ENCODE measurements at regions not wholly inside any gene's neighbourhood (a gene's known extent, or its start where the extent isn't known, plus 50 kb on each side); places are given as distances from the start of the nearest gene placed in this dataset.

DNA sequence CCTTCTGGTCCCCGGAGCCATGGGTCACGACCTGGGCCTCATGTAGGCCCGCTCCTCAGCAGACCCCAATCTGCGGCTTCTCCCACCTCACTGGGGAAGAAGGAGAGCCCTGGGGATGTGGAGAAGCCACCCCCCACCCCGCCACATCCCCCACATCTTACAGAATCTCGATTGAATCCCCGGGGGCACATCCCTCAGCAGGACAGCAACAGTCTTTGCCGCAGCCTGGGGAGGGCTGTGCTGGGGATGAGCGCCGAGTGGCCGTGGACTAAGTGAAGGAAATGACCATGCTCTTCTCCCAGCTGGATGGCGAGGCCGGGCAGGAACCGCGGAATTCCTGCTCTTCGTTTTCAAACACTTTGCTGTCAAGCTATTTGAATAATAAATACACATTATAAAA is 169.0 kb upstream of the RTL1 start:
- TF ChIP-seq TAF1 (IDR thresholded peaks at IDR 0.05; ENCODE audit: low read depth) (no peak), MXI1 (conservative IDR thresholded peaks at IDR 0.05; ENCODE audit: poor library complexity, severe bottlenecking) (no peak), REST (IDR thresholded peaks at IDR 0.05; ENCODE audit: borderline replicate concordance) (no peak), POLR2AphosphoS5 (IDR thresholded peaks at IDR 0.05) (no peak), RAD21 (conservative IDR thresholded peaks at IDR 0.05) (no peak), SMC3 (conservative IDR thresholded peaks at IDR 0.05; ENCODE audit: poor library complexity) (no peak), EP300 (conservative IDR thresholded peaks at IDR 0.05; ENCODE audit: poor library complexity, severe bottlenecking) (no peak), EZH2 (IDR thresholded peaks at IDR 0.05; ENCODE audit: borderline replicate concordance, insufficient read depth, low read length, poor library complexity, severe bottlenecking) (no peak), CTCF (IDR thresholded peaks at IDR 0.05; ENCODE audit: poor library complexity, severe bottlenecking) (no peak)
- Histone ChIP-seq H3K4me3 (ENCODE audit: low read length) (no peak overlapping the region), H3K9me3 (ENCODE audit: low read length) (no peaks in the 10 kb centered on the region), H3F3A (ENCODE audit: insufficient read depth, low read length, poor library complexity, severe bottlenecking) (peaks cover 13% of the 10 kb centered on the region), H2AFZ (ENCODE audit: low read depth, low read length) (no peak overlapping the region), H3K9ac (ENCODE audit: low read length) (peak overlapping the region; percentile 31), H4K20me1 (ENCODE audit: insufficient read depth) (no peaks in the 10 kb centered on the region), H3K36me3 (ENCODE audit: insufficient read depth, low read length) (no peaks in the 10 kb centered on the region), H3K79me2 (replicated peaks; ENCODE audit: insufficient read depth, low read length) (no peaks in the 10 kb centered on the region), H3K27ac (ENCODE audit: low read length) (peak overlapping the region; percentile 44), H3K9me2 (ENCODE audit: insufficient read depth, low read length) (no peaks in the 10 kb centered on the region), H3K27me3 (ENCODE audit: insufficient read depth, low read depth, low read length) (no peaks in the 10 kb centered on the region), H3K4me2 (ENCODE audit: low read length) (no peak overlapping the region)

- no peak overlapping the region for H3K4me3 ChIP-seq (ENCODE audit: low read length)
- no peak overlapping the region for H3K4me2 ChIP-seq (ENCODE audit: low read length)
- peak overlapping the region; percentile 31 for H3K9ac ChIP-seq (ENCODE audit: low read length)
- no peaks in the 10 kb centered on the region for H4K20me1 ChIP-seq (ENCODE audit: insufficient read depth)
- peak overlapping the region; percentile 44 for H3K27ac ChIP-seq (ENCODE audit: low read length)
- H3F3A ChIP-seq (ENCODE audit: insufficient read depth, low read length, poor library complexity, severe bottlenecking): peaks cover 10% of the 10 kb centered on the region
- TF ChIP-seq POLR2AphosphoS5 (IDR thresholded peaks at IDR 0.05): peak; percentile 46
- TF ChIP-seq REST (IDR thresholded peaks at IDR 0.05; ENCODE audit: borderline replicate concordance): no peak
- TF ChIP-seq CTCF (IDR thresholded peaks at IDR 0.05; ENCODE audit: poor library complexity, severe bottlenecking): no peak
- no peak for TF ChIP-seq MXI1 (conservative IDR thresholded peaks at IDR 0.05; ENCODE audit: poor library complexity, severe bottlenecking)
- TF ChIP-seq TAF1 (IDR thresholded peaks at IDR 0.05; ENCODE audit: low read depth): no peak
- TF ChIP-seq SMC3 (conservative IDR thresholded peaks at IDR 0.05; ENCODE audit: poor library complexity): no peak
- TF ChIP-seq EP300 (conservative IDR thresholded peaks at IDR 0.05; ENCODE audit: poor library complexity, severe bottlenecking): no peak
- TF ChIP-seq RAD21 (conservative IDR thresholded peaks at IDR 0.05): peak; percentile 21
- no peaks in the 10 kb centered on the region for H3K27me3 ChIP-seq (ENCODE audit: insufficient read depth, low read depth, low read length)
- H3K36me3 ChIP-seq (ENCODE audit: insufficient read depth, low read length): no peaks in the 10 kb centered on the region
- H3K79me2 ChIP-seq (replicated peaks; ENCODE audit: insufficient read depth, low read length): no peaks in the 10 kb centered on the region
- no peak overlapping the region for H2AFZ ChIP-seq (ENCODE audit: low read depth, low read length)
- no peaks in the 10 kb centered on the region for H3K9me2 ChIP-seq (ENCODE audit: insufficient read depth, low read length)
- no peaks in the 10 kb centered on the region for H3K9me3 ChIP-seq (ENCODE audit: low read length)
Observed at GRCh38 chr14:101072945-101073597, 169.5 kb upstream of the RTL1 start.

Data from neural cell (in vitro differentiated cells).